HG03196 (cell line): ENCODE measurements at regions not wholly inside any gene's neighbourhood (a gene's known extent, or its start where the extent isn't known, plus 50 kb on each side); places are given as distances from the start of the nearest gene placed in this dataset.
"Not testable (repeated sequence)": the region's sequence is repeated elsewhere in the genome, so short reads cannot be mapped to it uniquely, and the experiment has no call there.

Experiments used
- ATAC-seq: cut with Tn5 transposase; IDR thresholded peaks from one replicate; pipeline ENCODE4 v1.9.1; 2021; ENCODE audit not compliant: unreplicated experiment

DNA sequence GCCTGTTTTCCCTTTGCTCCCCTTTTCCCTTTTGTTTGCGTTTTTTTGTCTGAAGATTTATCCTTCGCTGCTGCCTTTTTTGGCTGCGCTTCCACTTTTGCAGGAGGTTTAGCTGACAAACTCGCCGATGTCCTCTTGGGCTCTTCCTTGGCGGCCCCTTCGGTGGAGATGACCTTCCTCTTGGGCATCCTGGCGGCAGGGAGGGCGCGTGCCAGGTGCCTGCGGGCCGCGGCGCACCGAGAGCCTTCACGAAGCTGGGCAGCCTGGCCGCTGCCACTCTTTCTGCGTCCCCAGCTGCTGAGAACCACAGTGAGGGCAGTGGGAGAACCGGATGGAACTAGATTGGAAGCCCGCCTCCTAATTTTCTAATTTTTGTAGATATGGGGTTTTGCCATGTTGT lies 197.1 kb upstream of the C2CD4B start:
- ATAC-seq = no peak

DNA sequence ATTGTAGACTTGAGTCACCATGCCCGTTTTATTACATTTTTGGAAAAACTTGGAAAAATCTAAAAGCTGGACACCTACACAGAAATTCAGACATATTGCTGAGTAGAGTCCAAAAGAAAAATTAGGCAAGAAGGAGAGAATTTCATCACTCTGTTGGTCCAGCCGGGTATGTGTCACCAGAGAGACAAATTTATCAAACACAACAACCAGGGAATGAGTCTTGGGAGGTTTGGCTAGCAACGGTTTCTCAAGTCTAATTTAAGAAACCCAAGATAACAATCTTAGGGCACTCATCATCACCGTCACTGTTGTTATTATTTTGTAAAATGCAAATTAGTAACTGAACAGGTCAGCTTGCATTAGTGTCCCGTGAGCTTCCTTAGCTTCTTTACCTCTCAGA lies 197.5 kb upstream of the C2CD4B start:
- ATAC-seq = no peak

DNA sequence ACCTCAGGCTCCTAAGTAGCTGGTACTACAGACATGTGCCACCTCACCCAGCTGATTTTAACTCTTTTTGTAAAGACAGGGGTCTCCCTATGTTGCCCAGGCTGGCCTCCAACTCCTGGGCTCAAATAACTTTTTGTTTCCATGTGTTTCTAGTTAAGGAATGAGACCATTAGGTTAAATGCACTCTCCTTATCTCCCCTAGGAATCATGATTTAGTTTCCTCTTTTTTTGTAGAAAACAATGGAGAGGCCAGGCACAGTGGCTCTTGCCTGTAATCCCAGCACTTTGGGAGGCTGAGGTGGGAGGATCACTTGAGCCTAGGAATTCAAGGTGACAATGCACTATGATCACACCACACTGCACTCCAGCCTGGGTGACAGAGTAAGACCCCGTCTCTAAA lies 198.8 kb upstream of the C2CD4B start:
- no peak for ATAC-seq

DNA sequence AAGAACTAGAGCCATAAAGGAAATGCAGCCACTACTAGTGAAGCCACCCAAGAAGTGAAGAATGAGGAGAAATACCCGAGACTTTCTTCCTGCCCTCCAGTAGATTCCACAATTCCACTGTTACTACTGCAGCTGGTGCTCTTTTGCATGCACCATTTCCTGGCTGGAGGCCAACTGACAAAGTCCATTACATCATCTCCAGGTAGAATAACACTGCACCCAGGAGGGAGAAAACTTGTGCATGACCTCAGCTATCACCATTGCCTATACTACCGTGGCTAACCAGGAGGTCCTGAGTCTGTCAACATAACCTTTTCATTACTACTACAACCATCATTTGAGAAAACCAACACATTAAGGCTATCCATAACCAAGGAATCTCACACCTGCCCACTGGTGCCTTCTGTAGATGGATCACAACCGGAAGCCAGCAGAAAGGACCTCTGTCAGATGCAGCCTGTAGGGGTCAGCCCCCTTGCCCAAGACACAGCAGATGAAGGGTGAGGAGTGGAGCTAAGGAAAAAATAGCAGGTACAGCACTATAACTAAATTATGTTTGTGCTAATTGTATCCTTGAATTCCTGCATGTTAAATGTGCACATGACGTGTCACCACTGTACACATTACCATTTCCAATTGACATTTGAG lies 200.8 kb upstream of the C2CD4B start:
- no peak for ATAC-seq

DNA sequence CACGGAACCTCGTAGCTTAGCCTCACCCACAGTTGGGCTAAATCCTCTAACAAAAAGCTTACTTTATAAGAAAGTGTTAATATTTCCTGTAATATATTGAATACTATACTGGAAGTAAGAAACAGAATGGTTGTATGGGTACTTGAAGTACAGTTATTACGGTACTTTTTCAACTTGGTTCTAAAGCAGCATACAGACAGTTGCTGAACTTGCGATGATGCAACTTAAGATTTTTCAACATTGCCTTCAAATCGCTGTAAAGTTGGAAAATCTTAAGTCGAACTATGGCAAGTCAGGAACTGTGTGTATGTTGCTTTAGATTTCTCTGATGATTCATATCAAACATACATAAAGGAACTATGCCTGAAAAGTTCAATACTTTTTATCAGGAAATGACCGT lies 204.4 kb upstream of the C2CD4B start:
- no peak for ATAC-seq

DNA sequence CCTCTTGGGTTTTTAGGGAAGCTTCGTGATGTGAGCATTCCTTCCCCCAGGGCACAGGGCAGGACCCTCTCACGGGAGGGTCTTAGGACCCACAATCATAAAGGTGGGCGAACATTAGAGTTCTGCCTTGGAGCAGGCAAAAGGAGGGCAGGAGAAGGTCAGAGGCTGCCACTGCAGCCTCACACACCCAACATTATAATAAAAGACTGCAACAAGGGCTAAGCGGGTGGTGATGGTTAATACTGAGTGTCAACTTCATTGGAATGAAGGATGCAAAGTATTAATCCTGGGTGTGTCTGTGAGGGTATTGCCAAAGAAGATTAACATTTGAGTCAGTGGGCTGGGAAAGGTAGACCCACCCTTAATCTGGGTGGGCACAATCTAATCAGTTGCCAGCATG lies 206.6 kb upstream of the C2CD4B start:
- not testable (repeated sequence) for ATAC-seq

DNA sequence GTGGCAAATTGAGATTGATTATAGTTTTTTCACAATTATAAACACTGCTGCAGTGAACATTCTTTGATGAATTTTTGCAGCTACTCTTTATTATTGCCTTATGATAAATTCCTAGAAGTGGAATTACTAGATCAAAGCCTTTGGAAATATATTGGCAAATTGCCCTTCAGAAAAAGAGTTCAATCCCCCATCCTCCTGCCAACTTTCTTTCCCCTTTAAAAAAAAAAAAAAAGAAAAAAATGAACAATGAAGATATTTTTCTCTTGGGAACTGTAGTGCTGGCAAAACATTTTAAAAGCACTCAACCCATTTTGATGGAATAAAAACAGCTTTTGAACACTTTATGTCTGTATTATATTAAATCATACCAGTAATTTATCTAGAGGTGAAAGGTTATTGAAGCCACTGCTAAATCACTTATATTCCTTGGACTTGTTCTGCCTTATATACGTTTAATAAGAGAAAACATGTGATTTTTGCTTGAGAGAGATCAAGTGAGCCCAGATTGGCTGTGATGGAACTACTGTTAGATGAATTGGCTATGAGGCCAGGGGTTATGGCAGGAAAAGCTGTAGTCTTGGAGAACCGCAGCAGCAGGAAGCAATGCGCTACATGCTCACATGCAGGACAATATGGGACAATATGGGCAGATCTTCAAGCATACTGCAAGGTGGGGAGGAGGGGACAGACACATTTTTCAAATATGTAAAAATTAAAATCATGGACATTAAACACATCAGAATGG lies 212.8 kb upstream of the C2CD4B start:
- no peak for ATAC-seq

DNA sequence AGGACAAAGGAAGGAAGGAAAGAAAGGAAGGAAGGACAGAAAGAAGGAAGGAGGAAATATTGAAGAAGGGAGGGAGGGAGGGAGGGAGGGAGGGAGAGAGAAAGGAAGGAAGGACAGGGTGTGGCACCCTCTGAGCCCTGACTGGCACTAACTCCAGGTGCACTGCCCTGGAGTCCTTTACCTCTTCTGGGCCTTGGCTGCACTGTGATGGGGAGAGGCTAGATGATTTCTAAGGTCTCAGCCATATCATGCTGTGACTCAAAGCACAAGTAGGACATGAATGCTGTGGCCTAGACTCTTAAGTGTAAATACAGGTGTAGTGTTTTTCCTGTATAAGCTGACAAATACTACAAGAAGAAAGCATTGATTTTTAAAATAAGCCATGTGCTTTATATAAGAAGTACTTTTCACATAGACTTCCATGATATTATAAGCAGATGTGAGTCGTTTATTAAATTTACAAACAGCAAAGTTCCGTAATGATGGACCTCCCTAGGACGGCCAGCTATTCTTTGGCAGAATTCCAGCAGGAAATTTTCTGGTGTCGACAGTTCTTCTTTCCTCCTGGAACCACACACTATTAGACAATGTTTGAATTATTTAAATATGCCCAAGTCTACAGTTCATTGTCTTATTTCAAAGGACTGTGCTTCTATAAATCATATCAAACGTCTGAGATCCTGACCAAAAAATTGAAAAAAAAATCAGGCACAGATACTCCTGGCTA lies 213.8 kb upstream of the C2CD4B start:
- no peak for ATAC-seq

DNA sequence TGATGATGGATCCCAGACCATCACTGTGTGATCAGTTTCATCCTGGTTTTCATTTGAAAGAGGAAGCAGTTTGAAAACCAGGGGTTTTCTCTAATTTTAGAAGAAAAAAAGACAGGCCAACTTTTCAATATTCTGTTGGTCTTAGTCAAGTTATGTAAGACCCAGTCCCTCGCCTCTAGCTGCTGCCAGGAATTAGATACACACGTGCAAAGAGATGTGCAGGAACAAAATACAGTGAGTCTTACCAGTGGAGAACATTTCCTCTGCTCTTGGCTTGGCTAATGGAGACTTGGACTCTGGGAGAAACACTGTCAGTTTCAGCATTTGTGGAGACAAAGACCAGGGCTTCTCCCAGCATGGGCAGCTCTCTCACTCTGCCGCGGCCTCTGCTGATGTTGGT lies 214.9 kb upstream of the C2CD4B start:
- ATAC-seq = no peak

DNA sequence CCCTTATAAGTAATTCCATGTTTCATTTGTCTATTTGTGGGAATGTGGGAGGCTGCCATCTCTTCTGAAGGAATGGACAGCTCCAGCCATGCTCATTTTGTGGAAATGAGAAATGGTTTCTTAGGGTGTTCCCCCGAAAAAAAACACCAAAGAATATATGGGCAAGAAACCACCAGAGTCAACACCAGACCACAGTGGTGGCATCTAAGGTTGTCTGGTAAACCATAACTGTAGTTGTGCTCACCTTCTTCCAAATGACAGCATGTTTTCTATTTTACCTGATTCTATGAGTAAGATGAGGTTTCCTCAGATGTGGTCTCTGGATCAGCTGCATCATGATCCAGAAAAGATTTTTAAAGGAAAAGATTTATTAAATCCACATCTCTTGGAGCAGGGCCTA lies 217.0 kb upstream of the C2CD4B start:
- ATAC-seq = no peak

DNA sequence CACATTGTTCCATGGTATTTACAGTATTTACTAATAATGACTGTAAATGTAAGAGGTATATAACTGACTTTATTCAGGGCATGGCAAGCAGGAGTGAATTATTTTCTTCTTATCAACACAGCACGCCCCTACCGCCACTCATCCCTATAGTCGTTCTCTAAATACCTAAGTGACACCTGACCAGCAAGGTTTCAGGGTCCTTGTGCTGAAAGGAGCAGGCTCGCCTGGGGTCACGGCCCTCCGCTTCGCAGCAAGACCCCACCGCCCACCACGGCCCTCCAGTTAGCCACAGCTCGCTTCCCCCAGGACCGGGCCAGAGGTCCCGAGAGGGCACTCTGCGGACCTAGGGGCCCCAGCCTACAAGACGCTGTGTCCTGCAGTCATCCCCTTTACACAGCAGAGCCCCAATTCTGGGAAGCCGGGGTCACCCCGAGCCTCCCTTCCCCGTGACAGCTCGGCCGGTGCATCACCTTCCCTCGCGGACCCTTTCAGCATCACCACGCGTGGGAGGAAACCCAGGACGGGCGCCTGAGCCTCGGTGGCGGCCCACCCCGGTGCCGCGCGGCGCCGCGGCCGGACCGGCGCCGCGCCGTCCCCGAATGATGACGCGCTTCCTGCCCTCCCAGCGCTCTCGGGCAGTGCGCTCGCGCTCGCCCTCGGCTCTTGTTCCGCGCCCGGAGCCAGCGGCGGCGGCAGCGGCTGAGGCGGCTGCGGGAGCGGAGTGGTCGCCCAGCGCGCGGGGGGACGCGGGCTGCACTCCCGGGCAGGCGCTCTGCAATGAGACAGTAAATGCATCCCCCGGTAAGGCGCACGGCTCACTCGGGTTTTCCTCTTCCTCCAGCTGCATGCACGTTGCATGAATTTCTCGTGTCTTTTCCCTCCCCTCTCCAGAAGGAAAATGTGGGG lies 225.1 kb upstream of the C2CD4B start, which contains the start of gene TLN2:
Gene TLN2 (plus strand): TSS at position 666 of the 906 bp plus-strand sequence.
- peak; percentile 83 for ATAC-seq

DNA sequence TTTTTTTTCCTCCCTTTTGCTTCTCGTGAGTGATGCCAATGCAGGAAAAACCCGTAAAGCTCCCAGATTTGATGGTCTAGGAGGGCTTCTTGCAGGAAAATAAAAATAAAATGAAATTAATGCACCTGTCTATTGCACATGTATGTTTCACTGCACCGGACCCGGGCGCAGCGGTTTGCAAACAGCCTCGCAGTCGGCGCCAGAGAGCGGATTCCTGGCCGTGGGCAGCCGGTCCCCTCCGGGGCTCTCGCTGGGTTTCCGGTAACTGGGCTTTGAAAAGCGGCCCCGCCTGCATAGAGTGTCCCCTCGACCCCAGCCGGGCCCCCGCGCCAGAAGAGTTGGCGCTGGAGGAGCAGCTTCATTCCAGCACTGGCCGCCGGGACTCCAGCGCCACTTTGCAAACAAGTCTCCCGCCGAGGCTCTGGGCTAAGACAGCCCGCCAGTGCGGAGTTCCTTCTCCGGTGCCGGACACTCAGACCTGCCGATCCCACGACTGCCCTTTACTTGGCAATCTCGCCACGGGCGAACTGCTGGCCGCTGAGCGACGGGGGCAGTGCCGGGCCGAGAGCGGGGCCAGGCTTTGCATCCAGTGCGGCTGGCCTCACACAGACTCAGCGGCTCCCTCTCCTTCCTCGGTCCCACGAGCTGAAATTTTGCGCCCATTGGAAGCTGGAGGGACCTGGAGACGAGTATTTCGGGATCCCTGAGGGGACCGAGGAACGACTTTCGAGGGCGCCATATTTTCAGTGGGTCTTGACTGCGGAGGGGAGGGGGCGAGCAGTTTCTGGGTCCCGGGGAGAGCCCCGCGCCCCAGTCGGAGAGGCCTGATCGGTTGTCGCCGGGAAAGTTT lies 225.9 kb upstream of the C2CD4B start:
- no peak for ATAC-seq

DNA sequence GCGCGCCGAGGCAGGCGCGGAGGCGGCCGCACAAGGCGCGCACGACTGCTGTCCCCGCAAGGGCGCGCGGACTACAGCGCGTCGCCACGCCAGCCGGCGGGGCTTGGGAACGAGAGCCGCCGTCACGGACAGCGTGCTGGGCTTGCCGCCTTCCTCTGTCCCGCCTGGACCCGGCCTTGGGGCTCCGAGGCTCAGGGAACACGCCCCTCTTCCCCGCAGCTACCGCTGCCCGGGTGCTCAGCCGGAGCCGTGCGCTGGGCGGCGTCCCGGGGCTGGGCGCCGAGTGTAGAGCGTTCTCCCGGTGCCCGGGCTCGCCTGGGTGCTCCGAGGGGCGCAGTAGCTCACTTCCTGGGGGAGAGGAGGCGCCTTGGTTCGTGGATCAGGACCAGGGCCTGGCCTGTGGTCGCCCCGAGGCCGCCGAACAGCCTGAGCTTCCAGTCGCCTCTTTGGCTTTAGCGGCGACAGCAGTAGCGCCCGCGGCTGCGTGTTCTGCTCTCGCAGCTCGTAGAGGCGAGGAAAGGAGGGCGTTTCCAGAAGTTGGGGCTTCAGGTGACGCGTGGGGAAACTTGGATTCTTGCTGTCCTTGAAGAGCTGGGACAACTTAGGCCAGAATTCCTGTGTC lies 226.7 kb upstream of the C2CD4B start:
- no peak for ATAC-seq

DNA sequence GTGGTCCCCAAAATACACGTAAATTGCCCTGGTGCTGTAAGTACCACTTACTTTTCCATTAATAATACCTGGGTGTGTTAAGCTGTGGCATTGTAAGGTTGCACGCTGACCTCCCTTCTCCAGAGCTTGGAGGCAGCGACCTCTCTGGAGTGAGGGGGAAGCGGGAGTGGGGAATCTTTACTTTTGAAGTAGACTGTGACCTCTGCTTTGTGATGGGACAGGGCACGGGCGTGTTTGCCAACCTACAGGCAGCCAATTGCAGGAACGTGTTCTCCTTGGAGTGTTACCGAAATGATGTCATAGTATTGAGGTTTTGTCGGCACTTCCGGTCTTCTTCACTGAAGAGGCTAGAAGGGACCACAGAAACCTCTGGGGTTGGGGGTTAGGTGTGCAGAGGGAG lies 227.3 kb upstream of the C2CD4B start:
- no peak for ATAC-seq

DNA sequence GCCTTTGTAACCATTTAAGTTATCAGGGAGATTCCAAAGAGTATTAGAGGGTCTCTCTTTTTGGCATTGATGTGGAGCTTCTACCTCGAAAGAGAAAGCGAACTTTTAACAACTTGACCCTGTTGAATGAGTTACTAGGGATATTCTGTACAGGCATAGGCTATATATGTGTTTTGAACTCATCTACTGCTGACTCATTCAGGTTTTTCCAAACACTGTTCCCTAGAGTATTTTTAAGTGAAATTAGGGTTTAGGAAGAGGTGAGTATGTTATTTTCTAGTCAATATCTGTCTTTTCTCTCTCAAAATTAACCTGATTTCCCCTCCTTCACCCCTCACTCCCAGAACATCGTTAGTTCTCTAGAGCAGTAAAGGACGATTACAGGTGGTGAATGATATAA lies 228.1 kb upstream of the C2CD4B start:
- ATAC-seq = no peak

DNA sequence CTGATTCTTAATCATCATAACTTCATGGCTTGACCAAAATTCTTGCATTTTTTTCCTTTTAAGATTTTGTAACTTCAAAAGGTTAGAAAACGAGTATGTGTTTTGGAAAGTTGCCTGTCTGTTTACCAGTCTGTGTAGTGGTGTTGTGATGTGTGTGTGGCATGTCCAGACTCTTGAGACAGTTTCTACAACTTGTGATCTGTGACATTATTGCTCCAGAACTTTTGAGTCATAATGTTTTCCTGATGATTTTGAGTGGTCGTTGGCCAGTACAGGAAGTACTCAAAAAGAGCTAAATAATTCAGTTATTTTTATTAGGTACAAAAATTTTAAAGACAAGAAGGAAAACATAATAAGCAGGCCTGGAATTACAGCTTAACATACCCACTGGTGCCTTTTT lies 229.0 kb upstream of the C2CD4B start:
- ATAC-seq = no peak

DNA sequence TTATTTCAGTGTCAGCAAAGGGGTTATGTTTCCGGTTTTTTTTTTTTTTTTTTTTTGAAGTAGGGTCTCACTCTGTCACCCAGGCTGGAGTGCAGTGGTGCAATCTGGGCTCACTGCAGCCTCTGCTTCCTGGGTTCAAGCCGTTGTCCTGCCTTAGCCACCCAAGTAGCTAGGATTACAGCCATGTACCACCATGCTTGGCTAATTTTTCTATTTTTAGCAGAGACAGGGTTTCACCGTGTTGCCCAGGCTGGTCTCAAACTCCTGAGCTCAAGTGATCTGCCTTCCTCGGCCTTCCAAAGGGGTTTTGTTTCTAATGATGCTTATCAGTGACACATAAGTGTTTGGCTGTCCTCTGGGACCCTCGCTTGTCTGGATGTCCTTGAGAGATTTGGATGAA lies 235.7 kb upstream of the C2CD4B start:
- ATAC-seq = no peak

DNA sequence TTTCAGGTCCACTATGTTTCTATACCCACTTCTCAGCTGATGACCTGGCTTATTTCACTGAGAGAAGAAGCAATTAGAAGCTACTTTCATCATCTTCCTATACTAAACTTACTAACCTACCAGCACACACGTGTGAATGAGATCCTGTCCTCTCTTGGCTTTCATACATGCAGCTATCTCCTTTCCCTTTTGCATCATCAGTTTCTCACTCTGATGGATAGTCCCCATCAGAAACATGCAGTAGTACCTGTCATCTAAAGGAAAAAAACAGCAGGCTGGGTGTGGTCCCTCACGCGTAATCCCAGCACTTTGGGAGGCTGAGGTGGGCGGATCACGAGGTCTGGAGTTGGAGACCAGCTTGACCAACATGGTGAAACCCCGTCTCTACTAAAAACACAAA lies 237.6 kb upstream of the C2CD4B start:
- ATAC-seq = no peak

DNA sequence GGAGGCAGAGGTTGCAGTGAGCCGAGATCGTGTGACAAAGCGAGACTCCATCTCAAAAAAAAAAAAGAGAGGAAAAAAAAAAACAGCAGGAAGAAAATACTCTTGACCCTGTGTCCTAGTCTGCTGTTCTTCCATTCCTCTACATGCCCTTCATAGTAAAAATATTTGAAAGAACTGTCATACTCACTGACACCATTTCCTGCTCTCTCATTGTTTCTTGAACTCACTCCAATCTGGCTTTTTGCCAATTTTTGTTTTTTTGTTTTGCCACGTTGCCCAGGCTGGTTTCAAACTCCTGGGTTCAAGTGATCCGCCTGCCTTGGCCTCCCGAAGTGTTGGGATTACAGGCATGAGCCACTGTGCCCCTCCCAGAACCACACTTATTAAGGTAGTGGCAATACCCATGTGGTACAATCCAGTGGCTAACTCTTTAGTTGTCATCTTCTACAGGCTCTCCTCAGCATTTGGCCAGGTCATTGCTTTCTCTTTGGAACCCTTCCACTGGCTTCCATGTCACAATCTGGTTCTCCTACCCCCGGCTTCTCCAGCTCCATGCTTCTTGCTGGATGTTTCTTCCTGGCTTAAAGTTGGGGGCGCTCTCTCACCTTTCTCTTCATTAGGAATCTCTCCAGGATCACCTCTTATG lies 238.2 kb upstream of the C2CD4B start:
- no peak for ATAC-seq
